ENCODE measurements at regions not wholly inside any gene's neighbourhood (a gene's known extent, or its start where the extent isn't known, plus 50 kb on each side); places are given as distances from the start of the nearest gene placed in this dataset.

DNA sequence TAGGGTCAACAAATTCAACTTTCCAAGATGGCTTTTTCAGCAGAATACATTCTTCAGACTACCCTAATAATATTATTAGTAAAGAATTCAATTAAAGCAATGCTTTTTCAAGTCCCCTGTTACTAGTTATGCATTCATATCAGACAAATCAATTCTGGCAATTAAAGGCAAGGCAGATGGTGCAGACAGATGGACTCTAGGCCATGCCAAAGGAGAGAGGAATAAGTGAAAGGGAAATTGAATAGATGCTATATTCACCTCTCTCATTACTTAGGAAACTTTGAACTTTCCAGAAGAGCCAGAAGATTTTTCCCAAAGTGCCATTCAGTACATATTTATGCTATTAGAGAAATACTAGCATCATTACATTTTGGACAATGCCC is 487.7 kb upstream of the RASGRP1 start:
- TF ChIP-seq, protein P1, sequence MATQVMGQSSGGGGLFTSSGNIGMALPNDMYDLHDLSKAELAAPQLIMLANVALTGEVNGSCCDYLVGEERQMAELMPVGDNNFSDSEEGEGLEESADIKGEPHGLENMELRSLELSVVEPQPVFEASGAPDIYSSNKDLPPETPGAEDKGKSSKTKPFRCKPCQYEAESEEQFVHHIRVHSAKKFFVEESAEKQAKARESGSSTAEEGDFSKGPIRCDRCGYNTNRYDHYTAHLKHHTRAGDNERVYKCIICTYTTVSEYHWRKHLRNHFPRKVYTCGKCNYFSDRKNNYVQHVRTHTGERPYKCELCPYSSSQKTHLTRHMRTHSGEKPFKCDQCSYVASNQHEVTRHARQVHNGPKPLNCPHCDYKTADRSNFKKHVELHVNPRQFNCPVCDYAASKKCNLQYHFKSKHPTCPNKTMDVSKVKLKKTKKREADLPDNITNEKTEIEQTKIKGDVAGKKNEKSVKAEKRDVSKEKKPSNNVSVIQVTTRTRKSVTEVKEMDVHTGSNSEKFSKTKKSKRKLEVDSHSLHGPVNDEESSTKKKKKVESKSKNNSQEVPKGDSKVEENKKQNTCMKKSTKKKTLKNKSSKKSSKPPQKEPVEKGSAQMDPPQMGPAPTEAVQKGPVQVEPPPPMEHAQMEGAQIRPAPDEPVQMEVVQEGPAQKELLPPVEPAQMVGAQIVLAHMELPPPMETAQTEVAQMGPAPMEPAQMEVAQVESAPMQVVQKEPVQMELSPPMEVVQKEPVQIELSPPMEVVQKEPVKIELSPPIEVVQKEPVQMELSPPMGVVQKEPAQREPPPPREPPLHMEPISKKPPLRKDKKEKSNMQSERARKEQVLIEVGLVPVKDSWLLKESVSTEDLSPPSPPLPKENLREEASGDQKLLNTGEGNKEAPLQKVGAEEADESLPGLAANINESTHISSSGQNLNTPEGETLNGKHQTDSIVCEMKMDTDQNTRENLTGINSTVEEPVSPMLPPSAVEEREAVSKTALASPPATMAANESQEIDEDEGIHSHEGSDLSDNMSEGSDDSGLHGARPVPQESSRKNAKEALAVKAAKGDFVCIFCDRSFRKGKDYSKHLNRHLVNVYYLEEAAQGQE (IDR thresholded peaks at IDR 0.05; ENCODE audit: insufficient read depth in 1 of 2, low read depth in 2 of 2, low read length in 1 of 2), result no peak
- no peak for TF ChIP-seq POLR2AphosphoS5 (IDR thresholded peaks at IDR 0.05; ENCODE audit: low read depth, low read length)
- TF ChIP-seq, protein P2, sequence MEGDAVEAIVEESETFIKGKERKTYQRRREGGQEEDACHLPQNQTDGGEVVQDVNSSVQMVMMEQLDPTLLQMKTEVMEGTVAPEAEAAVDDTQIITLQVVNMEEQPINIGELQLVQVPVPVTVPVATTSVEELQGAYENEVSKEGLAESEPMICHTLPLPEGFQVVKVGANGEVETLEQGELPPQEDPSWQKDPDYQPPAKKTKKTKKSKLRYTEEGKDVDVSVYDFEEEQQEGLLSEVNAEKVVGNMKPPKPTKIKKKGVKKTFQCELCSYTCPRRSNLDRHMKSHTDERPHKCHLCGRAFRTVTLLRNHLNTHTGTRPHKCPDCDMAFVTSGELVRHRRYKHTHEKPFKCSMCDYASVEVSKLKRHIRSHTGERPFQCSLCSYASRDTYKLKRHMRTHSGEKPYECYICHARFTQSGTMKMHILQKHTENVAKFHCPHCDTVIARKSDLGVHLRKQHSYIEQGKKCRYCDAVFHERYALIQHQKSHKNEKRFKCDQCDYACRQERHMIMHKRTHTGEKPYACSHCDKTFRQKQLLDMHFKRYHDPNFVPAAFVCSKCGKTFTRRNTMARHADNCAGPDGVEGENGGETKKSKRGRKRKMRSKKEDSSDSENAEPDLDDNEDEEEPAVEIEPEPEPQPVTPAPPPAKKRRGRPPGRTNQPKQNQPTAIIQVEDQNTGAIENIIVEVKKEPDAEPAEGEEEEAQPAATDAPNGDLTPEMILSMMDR (IDR thresholded peaks at IDR 0.05), result no peak

Data from Panc1 (cell line).